ELR (cell line): ENCODE measurements at regions not wholly inside any gene's neighbourhood (a gene's known extent, or its start where the extent isn't known, plus 50 kb on each side); places are given as distances from the start of the nearest gene placed in this dataset.
"Not testable (repeated sequence)": the region's sequence is repeated elsewhere in the genome, so short reads cannot be mapped to it uniquely, and the experiment has no call there.

Experiments
- DNase-seq: peaks from one replicate; pipeline ENCODE4 v3.0.0-alpha.2; 2015; ENCODE audit warnings: low read depth

GRCh38 chr6:67766057-67766456 is 869.0 kb upstream of the ADGRB3 start:
- DNase-seq = no peak

GRCh38 chr6:67759001-67759400 is 876.1 kb upstream of the ADGRB3 start:
- no peak for DNase-seq

- no peak for DNase-seq
Observed at GRCh38 chr6:67757465-67758033, 877.5 kb upstream of the ADGRB3 start.

- no peak for DNase-seq
Observed at GRCh38 chr6:67748521-67748920, 886.6 kb upstream of the ADGRB3 start.

- peak; percentile 11 for DNase-seq
Observed at GRCh38 chr6:67736816-67737215, 898.3 kb upstream of the ADGRB3 start.

GRCh38 chr6:67736161-67736560 is 898.9 kb upstream of the ADGRB3 start:
- DNase-seq = no peak

GRCh38 chr6:67735623-67736022 is 899.5 kb upstream of the ADGRB3 start:
- no peak for DNase-seq

GRCh38 chr6:67722861-67723261 is 912.2 kb upstream of the ADGRB3 start:
- DNase-seq = no peak

- no peak for DNase-seq
Observed at GRCh38 chr6:67717281-67717680, 917.8 kb upstream of the ADGRB3 start.

GRCh38 chr6:67706388-67706787 is 928.7 kb upstream of the ADGRB3 start:
- DNase-seq = no peak

GRCh38 chr6:67698534-67698933 is 936.5 kb upstream of the ADGRB3 start:
- DNase-seq = peak; percentile 4

- DNase-seq = no peak
Observed at GRCh38 chr6:67694127-67694526, 941.0 kb upstream of the ADGRB3 start.

- no peak for DNase-seq
Observed at GRCh38 chr6:67689329-67689728, 945.8 kb upstream of the ADGRB3 start.

- DNase-seq = peak; percentile 24
Observed at GRCh38 chr6:67687396-67687795, 947.7 kb upstream of the ADGRB3 start.

- DNase-seq = not testable (repeated sequence)
Observed at GRCh38 chr6:67686225-67686624, 948.9 kb upstream of the ADGRB3 start.

- peak; percentile 68 for DNase-seq
Observed at GRCh38 chr6:67683960-67684359, 951.1 kb upstream of the ADGRB3 start.

GRCh38 chr6:67680297-67680932 is 954.7 kb upstream of the ADGRB3 start:
- DNase-seq = peak; percentile 17

GRCh38 chr6:67679566-67680296 is 955.4 kb upstream of the ADGRB3 start:
- DNase-seq = no peak

- DNase-seq = no peak
Observed at GRCh38 chr6:67676892-67677291, 958.2 kb upstream of the ADGRB3 start.

- DNase-seq = no peak
Observed at GRCh38 chr6:67667637-67668422, 967.3 kb upstream of the ADGRB3 start.

GRCh38 chr6:67666177-67666964 is 968.7 kb upstream of the ADGRB3 start:
- no peak for DNase-seq

GRCh38 chr6:67664942-67665341 is 970.1 kb upstream of the ADGRB3 start:
- DNase-seq = no peak
